Neural progenitor cell (in vitro differentiated cells): ENCODE measurements at regions not wholly inside any gene's neighbourhood (a gene's known extent, or its start where the extent isn't known, plus 50 kb on each side); places are given as distances from the start of the nearest gene placed in this dataset.

Experiments
- EZH2 ChIP-seq: fragments of 200-600 bp; sonication (generic); IDR thresholded peaks from 2 replicates; pipeline ENCODE4 v1.6.1; 2017; ENCODE audit warnings: antibody characterized with exemption, mild to moderate bottlenecking, moderate library complexity
- EZH2phosphoT487 ChIP-seq: fragments of 200-600 bp; sonication (generic); IDR thresholded peaks from 2 replicates; pipeline ENCODE4 v1.6.1; 2017; ENCODE audit warnings: antibody characterized with exemption
- TF ChIP-seq, protein P1 (sequence below): fragments of 200-600 bp; sonication (generic); IDR thresholded peaks from 2 replicates; pipeline ENCODE4 v1.5.1; 2017; ENCODE audit warnings: antibody characterized with exemption, mild to moderate bottlenecking

DNA sequence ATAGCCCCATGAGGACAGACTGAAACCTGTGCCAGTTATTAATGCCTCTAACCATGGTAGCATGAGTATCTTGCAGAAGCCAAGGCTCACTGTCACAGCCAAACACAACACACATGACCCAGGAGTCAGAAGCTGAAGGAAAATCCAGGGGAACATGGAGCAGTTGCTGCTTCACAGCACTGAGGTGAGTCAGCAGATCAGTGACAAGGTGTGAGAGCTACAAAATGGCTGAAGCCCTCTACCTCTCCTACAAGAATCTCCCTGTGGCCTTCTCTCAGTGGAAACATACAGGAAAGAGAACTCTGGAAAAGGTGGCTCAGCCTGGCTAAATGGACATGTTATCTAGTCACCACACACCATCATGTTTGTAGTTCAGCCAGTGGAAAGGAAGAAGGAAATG, 93.5 kb downstream of the NAB1 start:
- TF ChIP-seq EZH2 (no peak), EZH2phosphoT487 (no peak)
- TF ChIP-seq, protein P1, sequence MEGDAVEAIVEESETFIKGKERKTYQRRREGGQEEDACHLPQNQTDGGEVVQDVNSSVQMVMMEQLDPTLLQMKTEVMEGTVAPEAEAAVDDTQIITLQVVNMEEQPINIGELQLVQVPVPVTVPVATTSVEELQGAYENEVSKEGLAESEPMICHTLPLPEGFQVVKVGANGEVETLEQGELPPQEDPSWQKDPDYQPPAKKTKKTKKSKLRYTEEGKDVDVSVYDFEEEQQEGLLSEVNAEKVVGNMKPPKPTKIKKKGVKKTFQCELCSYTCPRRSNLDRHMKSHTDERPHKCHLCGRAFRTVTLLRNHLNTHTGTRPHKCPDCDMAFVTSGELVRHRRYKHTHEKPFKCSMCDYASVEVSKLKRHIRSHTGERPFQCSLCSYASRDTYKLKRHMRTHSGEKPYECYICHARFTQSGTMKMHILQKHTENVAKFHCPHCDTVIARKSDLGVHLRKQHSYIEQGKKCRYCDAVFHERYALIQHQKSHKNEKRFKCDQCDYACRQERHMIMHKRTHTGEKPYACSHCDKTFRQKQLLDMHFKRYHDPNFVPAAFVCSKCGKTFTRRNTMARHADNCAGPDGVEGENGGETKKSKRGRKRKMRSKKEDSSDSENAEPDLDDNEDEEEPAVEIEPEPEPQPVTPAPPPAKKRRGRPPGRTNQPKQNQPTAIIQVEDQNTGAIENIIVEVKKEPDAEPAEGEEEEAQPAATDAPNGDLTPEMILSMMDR, result no peak
